ENCODE measurements at regions not wholly inside any gene's neighbourhood (a gene's known extent, or its start where the extent isn't known, plus 50 kb on each side); places are given as distances from the start of the nearest gene placed in this dataset.
"Not testable (repeated sequence)": the region's sequence is repeated elsewhere in the genome, so short reads cannot be mapped to it uniquely, and the experiment has no call there.

- Histone ChIP-seq H2AFZ (replicated peaks) (peak overlapping the region; percentile 57), H3K4me1 (no peaks in the 10 kb centered on the region), H3K27ac (no peak overlapping the region), H3K9me3 (ENCODE audit: low read depth) (no peaks in the 10 kb centered on the region), H3K36me3 (no peaks in the 10 kb centered on the region), H3K4me2 (no peak overlapping the region), H3K9ac (no peak overlapping the region), H3K4me3 (no peak overlapping the region), H4K20me1 (ENCODE audit: low read depth) (no peaks in the 10 kb centered on the region), H3K27me3 (no peaks in the 10 kb centered on the region), H3K79me2 (ENCODE audit: low read depth) (no peaks in the 10 kb centered on the region), H3F3A (ENCODE audit: low read depth) (no peaks in the 10 kb centered on the region)
- H3K4me1 Mint-ChIP-seq: no peaks in the 10 kb centered on the region
- TF ChIP-seq CTCF (IDR thresholded peaks at IDR 0.05) (no peak), EZH2phosphoT487 (IDR thresholded peaks at IDR 0.05) (no peak), EZH2 (IDR thresholded peaks at IDR 0.05) (no peak)
- peaks cover 4% of the 10 kb centered on the region for H3K36me3 Mint-ChIP-seq
- no peak overlapping the region for H3K4me3 Mint-ChIP-seq
- H3K27me3 Mint-ChIP-seq (ENCODE audit: insufficient read depth, low read depth): peaks cover 2% of the 10 kb centered on the region
- no peak overlapping the region for H3K27ac Mint-ChIP-seq
- DNase-seq (ENCODE audit: low spot score): no peak
- H3K9me3 Mint-ChIP-seq: peaks cover 5% of the 10 kb centered on the region
These were observed 134.7 kb upstream of the RSPO3 start for GRCh38 chr6:126983779-126984178.

- not testable (repeated sequence) for H3K9me3 ChIP-seq (ENCODE audit: low read depth); H3K4me2 ChIP-seq; H3K36me3 ChIP-seq; H3K36me3 Mint-ChIP-seq; H3F3A ChIP-seq (ENCODE audit: low read depth); H3K4me3 ChIP-seq; H3K27me3 Mint-ChIP-seq (ENCODE audit: insufficient read depth, low read depth); DNase-seq (ENCODE audit: low spot score); H2AFZ ChIP-seq (replicated peaks); H4K20me1 ChIP-seq (ENCODE audit: low read depth); H3K4me1 ChIP-seq; H3K9ac ChIP-seq; H3K79me2 ChIP-seq (ENCODE audit: low read depth); H3K27ac Mint-ChIP-seq; H3K4me3 Mint-ChIP-seq; H3K4me1 Mint-ChIP-seq; H3K9me3 Mint-ChIP-seq; H3K27ac ChIP-seq; H3K27me3 ChIP-seq
These were observed 130.3 kb upstream of the RSPO3 start for GRCh38 chr6:126988125-126988524.

- Histone ChIP-seq H3K79me2 (ENCODE audit: low read depth) (no peaks in the 10 kb centered on the region), H4K20me1 (ENCODE audit: low read depth) (no peaks in the 10 kb centered on the region), H3K27me3 (peaks cover 5% of the 10 kb centered on the region), H3K36me3 (no peaks in the 10 kb centered on the region), H3K4me3 (no peak overlapping the region), H3K4me2 (no peak overlapping the region), H3K4me1 (no peaks in the 10 kb centered on the region), H3K27ac (no peak overlapping the region), H2AFZ (replicated peaks) (no peak overlapping the region), H3K9ac (no peak overlapping the region), H3K9me3 (ENCODE audit: low read depth) (no peaks in the 10 kb centered on the region), H3F3A (ENCODE audit: low read depth) (no peaks in the 10 kb centered on the region)
- Mint-ChIP-seq H3K4me1 (no peaks in the 10 kb centered on the region), H3K27me3 (ENCODE audit: insufficient read depth, low read depth) (no peaks in the 10 kb centered on the region), H3K27ac (no peak overlapping the region), H3K4me3 (no peak overlapping the region), H3K9me3 (no peaks in the 10 kb centered on the region), H3K36me3 (no peaks in the 10 kb centered on the region)
- no peak for DNase-seq (ENCODE audit: low spot score)
- TF ChIP-seq EZH2 (IDR thresholded peaks at IDR 0.05): no peak
- no peak for TF ChIP-seq EZH2phosphoT487 (IDR thresholded peaks at IDR 0.05)
- TF ChIP-seq CTCF (IDR thresholded peaks at IDR 0.05): no peak
These were observed 117.8 kb upstream of the RSPO3 start for GRCh38 chr6:127000631-127001030.

- Histone ChIP-seq H3K79me2 (ENCODE audit: low read depth) (no peaks in the 10 kb centered on the region), H2AFZ (replicated peaks) (no peak overlapping the region), H3K36me3 (no peaks in the 10 kb centered on the region), H3K4me1 (no peaks in the 10 kb centered on the region), H3K27ac (no peak overlapping the region), H3K4me2 (no peak overlapping the region), H3K4me3 (no peak overlapping the region), H3K9me3 (ENCODE audit: low read depth) (no peaks in the 10 kb centered on the region), H4K20me1 (ENCODE audit: low read depth) (no peaks in the 10 kb centered on the region), H3K9ac (no peak overlapping the region), H3F3A (ENCODE audit: low read depth) (no peaks in the 10 kb centered on the region), H3K27me3 (no peaks in the 10 kb centered on the region)
- H3K27me3 Mint-ChIP-seq (ENCODE audit: insufficient read depth, low read depth): peaks cover 4% of the 10 kb centered on the region
- no peak overlapping the region for H3K27ac Mint-ChIP-seq
- no peaks in the 10 kb centered on the region for H3K4me1 Mint-ChIP-seq
- TF ChIP-seq EZH2phosphoT487 (IDR thresholded peaks at IDR 0.05): no peak
- TF ChIP-seq EZH2 (IDR thresholded peaks at IDR 0.05): no peak
- TF ChIP-seq CTCF (IDR thresholded peaks at IDR 0.05): no peak
- H3K9me3 Mint-ChIP-seq: no peaks in the 10 kb centered on the region
- no peak for DNase-seq (ENCODE audit: low spot score)
- H3K36me3 Mint-ChIP-seq: no peaks in the 10 kb centered on the region
- no peak overlapping the region for H3K4me3 Mint-ChIP-seq
These were observed 104.6 kb upstream of the RSPO3 start for GRCh38 chr6:127013865-127014264.

Data from neural progenitor cell (in vitro differentiated cells).